ENCODE measurements at regions not wholly inside any gene's neighbourhood (a gene's known extent, or its start where the extent isn't known, plus 50 kb on each side); places are given as distances from the start of the nearest gene placed in this dataset.

DNA sequence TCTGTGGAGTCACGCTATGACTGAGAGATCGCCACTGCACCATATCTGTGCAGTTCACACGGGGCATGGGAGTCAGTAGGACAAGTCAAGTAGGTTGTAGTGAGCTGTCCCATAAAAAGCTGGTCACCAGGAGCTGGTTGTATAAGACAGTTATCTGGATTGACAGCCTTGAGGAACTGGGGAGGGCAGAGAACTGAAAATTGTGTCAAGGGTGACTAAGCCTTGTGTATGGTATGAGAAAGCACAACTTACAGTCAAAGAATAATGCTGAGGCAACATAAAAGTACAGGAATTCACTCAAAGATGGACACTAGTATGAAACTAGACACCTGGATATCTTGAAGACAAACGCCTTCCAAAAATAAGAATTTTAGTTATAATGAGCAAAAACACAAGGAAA, 564.9 kb downstream of the POM121L12 start:
- TF ChIP-seq POLR2AphosphoS5 (IDR thresholded peaks at IDR 0.05; ENCODE audit: low read depth, low read length): no peak
- TF ChIP-seq, protein P1, sequence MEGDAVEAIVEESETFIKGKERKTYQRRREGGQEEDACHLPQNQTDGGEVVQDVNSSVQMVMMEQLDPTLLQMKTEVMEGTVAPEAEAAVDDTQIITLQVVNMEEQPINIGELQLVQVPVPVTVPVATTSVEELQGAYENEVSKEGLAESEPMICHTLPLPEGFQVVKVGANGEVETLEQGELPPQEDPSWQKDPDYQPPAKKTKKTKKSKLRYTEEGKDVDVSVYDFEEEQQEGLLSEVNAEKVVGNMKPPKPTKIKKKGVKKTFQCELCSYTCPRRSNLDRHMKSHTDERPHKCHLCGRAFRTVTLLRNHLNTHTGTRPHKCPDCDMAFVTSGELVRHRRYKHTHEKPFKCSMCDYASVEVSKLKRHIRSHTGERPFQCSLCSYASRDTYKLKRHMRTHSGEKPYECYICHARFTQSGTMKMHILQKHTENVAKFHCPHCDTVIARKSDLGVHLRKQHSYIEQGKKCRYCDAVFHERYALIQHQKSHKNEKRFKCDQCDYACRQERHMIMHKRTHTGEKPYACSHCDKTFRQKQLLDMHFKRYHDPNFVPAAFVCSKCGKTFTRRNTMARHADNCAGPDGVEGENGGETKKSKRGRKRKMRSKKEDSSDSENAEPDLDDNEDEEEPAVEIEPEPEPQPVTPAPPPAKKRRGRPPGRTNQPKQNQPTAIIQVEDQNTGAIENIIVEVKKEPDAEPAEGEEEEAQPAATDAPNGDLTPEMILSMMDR (IDR thresholded peaks at IDR 0.05): no peak
- TF ChIP-seq TCF7L2 (IDR thresholded peaks at IDR 0.05; ENCODE audit: low read depth, low read length): no peak
- no peak for TF ChIP-seq REST (IDR thresholded peaks at IDR 0.05; ENCODE audit: insufficient read depth in 1 of 2, low read depth in 2 of 2, low read length in 1 of 2)
